HG03139 (cell line): ENCODE measurements at regions not wholly inside any gene's neighbourhood (a gene's known extent, or its start where the extent isn't known, plus 50 kb on each side); places are given as distances from the start of the nearest gene placed in this dataset.
"Not testable (repeated sequence)": the region's sequence is repeated elsewhere in the genome, so short reads cannot be mapped to it uniquely, and the experiment has no call there.

Experiments used
- ATAC-seq: cut with Tn5 transposase; IDR thresholded peaks from one replicate; pipeline ENCODE4 v1.9.1; 2021; ENCODE audit not compliant: unreplicated experiment

- no peak for ATAC-seq
These were observed 1120.0 kb upstream of the ATXN8OS start for GRCh38 chr13:68987585-68987984.

- ATAC-seq = no peak
These were observed 1122.8 kb upstream of the ATXN8OS start for GRCh38 chr13:68984688-68985319.

- no peak for ATAC-seq
These were observed 1124.5 kb upstream of the ATXN8OS start for GRCh38 chr13:68982961-68983619.

GRCh38 chr13:68976287-68976686, 1131.3 kb upstream of the ATXN8OS start:
- no peak for ATAC-seq

GRCh38 chr13:68970532-68970931, 1137.1 kb upstream of the ATXN8OS start:
- ATAC-seq = no peak

DNA sequence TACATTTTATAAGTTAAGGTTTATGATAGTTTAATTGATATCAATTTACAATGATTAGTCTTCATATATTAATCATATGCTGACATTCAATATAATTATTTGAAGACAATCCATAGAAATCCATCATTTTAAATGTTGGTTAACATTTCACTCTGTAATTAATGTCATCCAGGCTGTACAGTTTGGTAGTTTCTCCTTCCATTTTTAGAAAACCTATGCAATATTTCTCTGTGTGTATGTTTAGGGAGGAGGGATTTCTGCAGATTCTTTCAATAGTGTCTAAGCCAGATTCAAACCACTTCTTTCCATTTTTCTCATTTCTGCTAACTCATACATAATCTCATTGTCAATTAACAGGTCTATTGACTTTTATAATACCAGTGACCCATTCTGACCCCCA, 1159.0 kb upstream of the ATXN8OS start:
- ATAC-seq = no peak

DNA sequence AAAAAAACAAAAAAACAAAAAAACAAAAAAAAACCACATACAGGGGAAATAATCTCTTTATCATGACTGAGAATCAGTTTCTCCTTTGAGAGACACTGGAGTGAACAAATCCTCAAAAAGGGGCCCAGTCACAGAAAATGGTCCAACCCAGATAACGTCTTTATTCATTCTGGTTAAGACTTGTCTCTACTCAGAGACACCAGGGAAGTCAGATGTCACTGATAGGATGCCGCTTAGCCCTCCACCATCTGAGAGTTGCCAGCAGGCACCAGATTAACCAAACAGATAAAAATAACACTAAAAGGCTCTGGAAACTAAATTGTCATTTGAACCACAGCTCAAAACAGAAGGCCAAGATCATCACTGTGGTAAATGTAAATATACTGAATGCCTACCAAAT, 1163.4 kb upstream of the ATXN8OS start:
- no peak for ATAC-seq

- ATAC-seq = no peak
These were observed 1167.6 kb upstream of the ATXN8OS start for GRCh38 chr13:68940049-68940448.

DNA sequence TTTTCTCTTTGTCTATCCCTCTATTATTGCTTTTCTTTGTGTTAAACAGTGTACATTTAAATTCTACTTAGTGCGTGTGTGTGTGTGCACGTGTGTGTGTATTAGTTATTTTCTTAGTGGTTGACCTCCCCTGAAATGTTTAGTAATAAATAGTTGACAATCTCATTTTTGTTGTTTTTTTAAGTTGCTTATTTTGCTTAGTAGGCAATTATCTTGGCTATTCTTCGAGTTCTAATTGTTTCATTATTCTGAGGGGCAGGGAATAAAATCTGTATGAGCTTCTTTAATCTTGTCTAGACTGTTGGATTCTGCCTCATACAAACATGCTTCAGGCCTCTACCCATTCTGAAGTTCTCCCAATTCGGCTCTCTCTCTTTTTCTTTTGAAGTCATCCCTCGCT, 1169.0 kb upstream of the ATXN8OS start:
- ATAC-seq = no peak

DNA sequence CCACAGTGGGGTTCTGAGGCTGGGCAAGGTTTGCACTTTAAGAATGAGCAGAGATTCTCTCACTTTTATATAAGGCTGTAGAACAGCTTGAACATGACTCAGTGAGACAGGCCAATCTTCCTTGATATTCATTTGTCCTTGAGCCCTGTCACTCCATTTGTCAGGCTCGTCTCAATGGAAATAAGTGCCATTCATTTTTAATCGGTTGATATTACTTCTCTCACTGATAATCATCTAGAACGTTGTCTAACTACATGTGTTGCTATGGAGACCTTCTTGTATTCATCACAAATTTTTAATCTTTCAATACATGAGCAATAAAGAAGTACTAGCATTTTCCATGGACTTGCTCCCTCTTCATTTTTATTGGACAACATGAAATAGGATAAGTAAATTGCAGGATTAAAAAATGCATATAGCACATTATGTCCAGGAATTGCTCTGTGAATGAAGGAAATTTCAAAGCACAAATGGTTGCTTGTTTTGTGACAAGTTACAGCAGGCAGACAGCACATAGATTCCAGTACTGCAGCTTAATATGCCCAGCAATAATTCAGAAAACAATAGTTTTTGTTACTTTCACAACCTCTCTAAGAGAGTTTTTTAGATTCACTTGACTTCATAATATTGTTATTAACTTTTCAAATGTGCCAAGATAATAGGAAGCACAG, 1178.4 kb upstream of the ATXN8OS start:
- ATAC-seq = no peak

DNA sequence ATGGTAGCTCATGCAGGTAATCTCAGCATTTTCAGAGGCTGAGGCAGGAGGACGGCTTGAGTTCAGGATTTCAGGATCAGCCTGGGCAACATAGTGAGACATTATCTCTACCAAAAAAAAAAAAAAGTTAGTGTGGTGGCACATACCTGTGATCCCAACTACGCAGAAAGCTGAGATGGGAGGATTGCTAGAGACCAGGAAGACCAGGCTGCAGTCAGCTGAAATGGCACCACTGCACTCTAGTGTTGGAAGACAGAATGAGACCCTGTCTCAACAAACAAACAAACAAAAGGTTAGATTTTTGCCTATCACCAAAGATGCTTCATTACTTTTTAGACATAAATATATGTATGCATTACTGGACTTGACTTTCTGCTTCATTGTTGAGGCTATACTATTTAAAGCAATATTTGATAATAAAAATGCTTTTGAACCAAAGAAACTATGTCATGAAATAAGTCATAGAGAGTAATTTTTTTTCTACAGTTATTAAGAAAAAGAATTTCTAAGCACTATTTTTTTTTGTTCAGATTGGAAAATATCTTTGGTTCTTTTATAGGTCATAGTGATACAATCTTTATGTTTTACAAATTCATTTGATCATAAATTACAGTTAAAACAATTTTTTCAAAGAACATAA, 1180.1 kb upstream of the ATXN8OS start:
- no peak for ATAC-seq

DNA sequence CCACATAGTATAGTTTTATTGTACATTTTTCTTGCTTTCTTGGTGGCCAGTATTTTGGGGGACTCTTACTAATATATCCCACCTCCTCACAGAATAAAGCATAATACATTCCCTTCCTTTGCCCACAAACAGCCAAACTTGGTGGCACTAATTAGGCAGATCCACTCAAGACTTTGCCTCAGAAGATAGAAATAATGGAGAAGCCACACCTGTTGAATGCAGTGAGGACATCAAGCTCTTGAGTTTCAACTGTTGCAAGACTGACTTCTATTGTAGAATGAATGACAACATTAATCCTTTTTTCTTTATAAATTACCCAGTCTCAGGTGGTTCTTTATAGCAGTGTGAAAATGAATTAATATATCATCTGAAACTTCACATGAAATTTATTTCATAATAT, 1183.6 kb upstream of the ATXN8OS start:
- no peak for ATAC-seq

GRCh38 chr13:68908879-68909278, 1198.7 kb upstream of the ATXN8OS start:
- no peak for ATAC-seq

GRCh38 chr13:68905186-68905585, 1202.4 kb upstream of the ATXN8OS start:
- ATAC-seq = no peak

DNA sequence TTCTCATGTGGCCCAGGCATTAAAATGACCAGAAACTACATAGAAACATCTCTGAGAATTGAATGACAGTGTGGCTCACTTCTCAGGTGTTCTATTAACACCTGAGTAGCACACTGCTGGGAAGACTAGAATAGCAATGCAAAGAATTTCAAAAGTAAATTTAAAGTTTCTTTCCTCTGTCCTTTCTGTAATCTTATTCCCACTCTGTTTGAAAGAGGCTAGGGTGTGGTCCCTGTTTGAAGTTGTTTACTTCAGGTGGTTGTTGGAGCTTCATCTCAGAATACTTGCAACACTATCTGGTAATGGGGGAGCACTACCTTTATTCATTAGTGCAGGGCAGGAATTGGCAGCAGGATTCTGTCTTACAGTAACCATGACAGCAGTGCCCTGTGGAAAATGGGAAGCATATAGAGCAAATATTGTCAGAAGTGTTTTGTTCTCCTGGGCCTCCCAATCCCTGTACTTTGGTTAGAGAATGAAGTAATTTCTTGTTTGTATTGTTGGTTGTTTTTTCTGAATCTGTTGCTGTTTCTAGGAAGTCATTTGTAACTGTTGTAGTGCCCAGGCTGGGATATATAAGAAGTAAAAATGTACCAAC, 1210.2 kb upstream of the ATXN8OS start:
- no peak for ATAC-seq

DNA sequence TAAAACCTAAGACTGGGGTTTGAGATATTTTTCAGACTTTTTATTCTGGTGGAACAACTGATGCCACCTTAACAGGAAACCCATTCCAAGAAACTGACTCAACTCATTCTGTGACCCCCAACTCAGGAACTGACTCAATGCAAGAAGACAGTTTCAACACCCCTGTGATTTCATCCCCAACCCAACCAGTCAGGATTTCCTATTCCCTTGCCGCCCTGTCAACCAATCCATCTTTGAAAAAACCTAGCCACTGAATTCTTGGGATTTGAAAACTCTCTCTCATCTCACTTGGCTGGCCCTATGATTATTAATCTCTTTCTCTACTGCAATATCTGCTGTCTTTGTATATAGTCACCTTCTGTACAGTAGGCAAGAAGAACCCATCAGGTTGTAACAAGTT, 1211.9 kb upstream of the ATXN8OS start:
- ATAC-seq = no peak

DNA sequence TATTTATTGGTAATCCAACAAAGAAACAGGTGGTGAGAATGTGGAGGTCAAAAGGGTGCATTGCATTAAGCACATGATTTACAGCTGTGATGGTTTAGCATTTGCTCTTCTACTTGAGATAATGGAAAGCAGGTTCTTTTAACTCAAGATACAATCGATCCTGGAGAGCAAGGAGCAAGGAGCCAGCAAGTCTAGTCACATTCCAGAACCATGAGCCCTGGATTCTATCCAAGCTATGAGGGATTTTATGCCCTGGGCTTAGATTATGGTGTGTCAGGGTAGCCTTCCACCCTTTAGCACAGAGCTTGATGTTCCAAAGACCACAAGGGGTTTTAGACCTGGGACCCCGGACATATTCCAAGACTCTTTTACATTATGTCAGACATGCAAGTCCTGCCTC, 1213.9 kb upstream of the ATXN8OS start:
- ATAC-seq = not testable (repeated sequence)

- ATAC-seq = not testable (repeated sequence)
These were observed 1215.0 kb upstream of the ATXN8OS start for GRCh38 chr13:68892596-68892995.

GRCh38 chr13:68890101-68890500, 1217.5 kb upstream of the ATXN8OS start:
- ATAC-seq = not testable (repeated sequence)

DNA sequence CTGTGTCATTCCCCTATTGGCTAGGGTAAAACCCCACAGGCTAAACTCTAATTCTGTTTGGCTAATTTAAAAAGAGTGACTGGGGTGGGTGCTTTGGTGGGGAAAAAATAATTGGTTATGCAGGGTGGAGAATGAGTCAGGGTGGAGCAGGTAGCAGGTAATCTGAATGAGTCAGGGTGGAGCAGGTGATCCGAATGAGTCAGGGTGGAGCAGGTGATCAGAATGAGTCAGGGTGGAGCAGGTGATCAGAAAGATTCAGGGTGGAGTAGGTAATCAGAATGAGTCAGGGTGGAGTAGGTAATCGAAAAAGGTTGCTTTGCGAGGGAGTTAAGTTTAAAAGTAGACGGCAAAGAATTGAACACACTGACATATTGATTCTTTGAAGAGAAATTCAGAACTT, 1218.8 kb upstream of the ATXN8OS start:
- ATAC-seq = no peak

DNA sequence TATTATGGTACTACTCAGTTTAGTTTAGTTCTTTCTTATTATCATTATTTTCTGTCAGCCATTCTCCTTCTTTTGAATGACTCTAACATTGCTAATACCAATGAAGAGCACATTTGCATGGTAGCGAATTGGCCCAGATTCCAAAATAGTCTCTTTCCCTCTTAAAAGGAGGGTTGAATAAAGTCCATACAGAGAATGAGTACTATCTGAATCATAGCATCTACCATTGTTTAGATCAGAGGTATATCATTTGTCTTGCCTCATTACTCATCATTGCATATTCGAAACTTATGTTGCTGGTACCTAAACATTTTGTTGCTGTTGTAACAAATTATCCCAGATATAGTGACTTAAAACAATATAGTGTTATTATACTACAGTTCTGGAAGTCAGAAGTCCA, 1235.3 kb upstream of the ATXN8OS start:
- ATAC-seq = no peak

GRCh38 chr13:68851026-68851425, 1256.6 kb upstream of the ATXN8OS start:
- ATAC-seq = no peak
